Stimulated activated naive CD4-positive, alpha-beta T cell treated with Interleukin-2 at 50 U/mL for 16 hours (primary cell): ENCODE measurements at regions not wholly inside any gene's neighbourhood (a gene's known extent, or its start where the extent isn't known, plus 50 kb on each side); places are given as distances from the start of the nearest gene placed in this dataset.
"Not testable (repeated sequence)": the region's sequence is repeated elsewhere in the genome, so short reads cannot be mapped to it uniquely, and the experiment has no call there.

ENCODE experiments used
- DNase-seq: peaks from one replicate; lab custom pipeline; 2025; lab: John Stamatoyannopoulos, UW

DNA sequence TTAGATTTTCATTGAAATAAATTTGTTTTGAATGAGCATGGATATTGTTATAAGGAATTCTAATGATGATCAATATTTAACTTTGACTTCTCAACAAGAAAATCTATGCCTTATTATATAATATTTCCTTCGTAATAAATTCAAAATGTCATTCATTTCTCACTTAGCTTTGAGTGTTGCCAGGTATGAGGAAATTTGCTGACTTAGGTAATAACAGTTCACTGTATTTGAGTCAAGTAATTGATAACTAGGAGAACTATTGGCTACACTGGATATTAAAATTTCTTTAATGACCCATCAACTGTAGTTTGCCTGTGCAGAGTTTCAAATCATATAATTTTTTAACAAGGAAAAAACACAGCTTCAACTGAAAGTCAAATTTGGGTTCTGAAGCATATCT, 746.6 kb downstream of the SLITRK5 start:
- DNase-seq: no peak

DNA sequence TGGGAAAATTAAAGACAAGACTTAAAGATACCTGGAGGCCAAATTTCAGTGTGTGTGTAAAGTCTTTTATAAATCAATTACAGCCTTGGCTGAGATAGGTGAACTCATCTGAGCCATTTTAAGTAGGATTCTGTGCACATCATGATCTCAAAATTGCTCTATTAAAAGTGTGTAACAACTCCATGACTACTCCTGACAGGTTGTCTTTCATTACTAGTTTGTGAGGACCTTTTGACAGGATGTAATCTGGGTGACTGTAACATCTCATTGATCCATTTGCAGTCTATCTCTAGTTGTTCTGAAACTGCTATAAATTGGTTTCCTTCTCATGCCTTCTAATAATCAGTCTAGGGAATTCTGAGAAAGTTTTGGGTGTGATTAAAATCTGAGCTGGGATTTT, 753.3 kb downstream of the SLITRK5 start:
- DNase-seq: no peak

DNA sequence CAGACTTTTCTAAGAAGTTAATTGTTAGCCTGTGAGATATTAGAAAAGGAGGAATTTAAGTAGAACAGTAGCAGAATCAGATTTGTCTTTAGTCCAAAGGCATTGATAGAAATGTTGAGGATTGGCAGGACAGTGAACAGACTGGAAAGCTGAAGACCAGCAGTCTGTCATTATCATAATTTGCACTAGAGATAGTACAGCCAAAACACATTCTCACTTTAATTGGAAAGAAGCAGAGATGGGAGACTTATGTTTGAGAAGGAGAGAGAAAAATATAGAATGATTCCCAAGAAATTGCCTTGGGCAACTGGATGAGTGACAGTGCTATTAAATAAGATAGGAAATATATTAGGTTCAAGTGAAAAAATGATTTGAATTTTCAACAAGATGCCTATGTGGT, 755.5 kb downstream of the SLITRK5 start:
- no peak for DNase-seq

DNA sequence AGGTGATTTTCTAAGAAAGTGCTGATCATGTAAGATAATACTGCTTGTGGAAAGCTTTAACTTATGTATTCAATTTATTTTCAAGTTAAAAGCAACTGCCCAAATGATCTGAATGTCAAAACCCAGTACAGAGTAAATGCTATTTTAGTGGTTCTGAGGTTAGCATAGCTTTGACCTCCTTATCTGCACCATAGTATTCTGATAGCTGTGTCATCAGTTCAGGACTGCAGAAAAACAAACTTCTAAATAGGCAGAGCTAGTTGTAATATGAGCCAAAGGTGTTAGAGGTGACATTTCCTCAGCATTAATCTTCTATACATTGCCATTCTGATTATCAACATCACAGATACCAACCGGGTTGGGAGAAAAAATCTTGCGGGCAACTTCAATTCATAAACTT, 758.7 kb downstream of the SLITRK5 start:
- DNase-seq: no peak

DNA sequence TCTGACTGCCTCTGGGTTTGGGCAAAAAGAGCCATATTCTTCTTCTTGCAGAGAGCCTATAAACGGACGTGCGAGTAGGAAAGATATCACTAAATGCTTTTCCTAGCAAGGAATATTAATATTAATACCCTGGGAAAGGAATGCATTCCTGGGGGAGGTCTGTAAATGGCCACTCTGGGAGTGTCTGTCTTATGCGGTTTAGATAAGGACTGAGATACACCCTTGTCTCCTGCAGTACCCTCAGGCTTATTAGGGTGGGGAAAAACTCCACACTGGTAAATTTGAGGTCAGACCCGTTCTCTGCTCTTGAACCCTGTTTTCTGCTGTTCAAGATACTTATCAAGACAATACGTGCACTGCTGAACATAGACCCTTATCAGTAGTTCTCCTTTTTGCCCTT, 763.8 kb downstream of the SLITRK5 start:
- no peak for DNase-seq

DNA sequence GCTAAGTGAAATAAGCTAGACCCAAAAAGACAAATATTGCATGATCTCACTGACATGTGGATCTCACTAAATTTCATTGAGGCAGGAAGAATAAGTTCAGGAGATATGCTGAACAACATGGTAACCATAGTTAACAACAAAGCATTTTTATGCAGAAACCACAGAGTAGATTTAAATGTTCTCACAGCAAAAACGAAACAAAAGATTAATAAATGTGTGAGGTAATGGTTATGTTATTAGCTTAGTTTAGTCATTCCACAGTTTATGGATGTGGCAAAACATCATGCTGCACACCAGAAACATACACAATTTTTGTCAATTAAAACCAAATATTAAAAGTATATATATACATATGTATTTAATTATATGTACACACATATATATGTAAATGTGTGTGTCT, 765.8 kb downstream of the SLITRK5 start:
- no peak for DNase-seq

DNA sequence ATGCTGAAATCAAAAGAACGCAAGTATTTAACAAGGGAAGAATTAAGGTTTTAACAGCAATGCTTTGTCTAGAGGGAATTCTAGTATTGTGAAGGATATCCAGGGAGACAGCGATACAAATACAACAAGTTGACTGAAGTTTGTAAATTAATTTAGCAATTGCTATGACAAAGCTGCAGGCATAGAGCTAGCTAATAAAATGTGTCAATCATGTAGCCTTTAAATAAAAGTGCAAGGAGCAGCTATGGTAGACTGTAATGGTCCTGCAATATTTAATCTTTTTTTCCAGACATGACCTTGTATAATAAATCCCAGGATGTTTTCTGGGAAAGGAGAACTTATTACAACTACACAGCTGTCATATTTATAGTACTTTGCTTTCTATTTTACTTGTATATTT, 779.3 kb downstream of the SLITRK5 start:
- DNase-seq: no peak

DNA sequence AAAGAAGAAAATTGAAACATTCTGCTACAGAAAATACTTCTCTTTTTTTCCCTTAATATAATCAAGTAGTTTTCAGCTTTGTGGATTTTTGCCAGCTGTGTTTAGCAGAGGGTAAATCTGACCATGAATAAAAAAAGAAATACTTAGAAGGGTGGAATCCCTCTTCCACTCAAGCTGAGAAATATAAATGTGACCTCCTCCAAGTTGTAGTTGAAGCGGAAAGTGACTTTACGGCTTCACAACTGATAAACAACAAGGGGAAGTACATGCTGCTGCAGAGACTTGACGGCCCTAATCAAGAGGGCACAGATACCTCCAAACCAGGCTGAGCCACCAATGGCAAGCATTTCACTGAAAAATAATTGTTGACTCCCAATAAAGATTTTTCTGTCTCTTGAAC, 785.0 kb downstream of the SLITRK5 start:
- no peak for DNase-seq

DNA sequence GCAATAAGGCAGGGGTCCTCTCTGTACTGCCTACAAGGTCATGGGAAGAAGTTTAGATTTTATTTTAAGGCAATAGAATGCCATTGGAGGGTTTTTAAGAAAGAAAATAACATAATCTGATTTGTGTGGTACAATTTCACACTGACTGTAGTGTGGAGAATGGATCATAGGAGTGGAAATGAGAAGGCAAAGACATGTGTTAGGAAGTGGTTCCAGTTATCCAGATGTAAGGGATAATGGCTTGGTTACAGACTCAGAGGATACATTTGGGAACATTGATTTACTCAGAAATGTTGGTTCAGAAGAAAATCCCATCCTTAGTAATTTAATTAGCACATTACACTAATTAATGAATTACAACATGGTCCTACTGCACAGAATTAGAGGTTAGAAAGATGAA, 788.2 kb downstream of the SLITRK5 start:
- DNase-seq: no peak

DNA sequence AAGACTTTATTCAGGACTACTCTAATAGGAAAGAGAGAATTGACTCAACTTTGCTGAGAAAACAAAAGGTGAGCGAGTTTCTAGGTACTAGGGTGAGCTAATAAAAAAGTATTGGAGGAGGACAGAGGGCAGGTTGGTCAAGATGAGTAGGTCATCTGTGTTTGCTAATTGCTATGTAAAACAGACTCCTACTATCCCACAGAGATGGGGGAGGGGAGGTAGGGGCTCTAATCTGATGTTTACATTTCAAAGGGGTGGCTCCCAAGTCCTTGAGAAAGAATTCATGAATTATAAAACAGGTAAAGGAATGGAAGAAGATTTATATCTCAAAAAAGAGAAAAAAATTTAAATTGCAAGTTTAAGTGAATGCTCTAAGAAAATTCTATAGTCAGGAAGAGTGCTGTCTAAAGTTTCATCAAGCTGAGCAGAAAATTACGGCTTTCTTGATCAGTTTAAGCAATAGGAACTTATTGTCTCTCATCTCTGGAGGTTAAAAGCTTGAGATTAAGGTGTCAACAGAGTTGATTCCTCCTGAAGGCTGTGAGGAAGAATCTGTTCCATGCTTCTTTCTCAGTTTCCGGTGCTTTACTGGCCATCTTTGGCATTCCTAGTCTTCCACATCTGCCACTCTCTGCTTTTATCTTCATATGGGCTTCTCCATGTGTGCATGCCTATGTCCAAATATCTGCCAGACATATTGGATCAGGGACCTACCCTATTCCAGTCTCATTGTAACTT, 790.3 kb downstream of the SLITRK5 start:
- no peak for DNase-seq

DNA sequence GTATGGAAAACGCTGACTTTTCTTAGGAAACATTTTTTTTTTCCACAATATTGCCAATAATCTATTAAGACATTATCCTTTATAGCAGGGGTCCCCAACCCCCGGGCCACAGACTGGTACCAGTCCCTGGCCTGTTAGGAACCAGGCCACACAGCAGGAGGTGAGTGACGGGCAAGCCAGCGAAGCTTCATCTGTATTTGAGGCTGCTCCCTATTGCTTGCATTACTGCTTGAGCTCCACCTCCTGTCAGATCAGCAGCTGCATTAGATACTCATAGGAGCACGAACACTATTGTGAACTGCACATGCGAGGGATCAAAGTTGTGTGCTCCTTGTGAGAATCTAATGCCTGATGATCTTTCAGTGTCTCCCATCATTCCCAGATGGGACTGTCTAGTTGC, 793.7 kb downstream of the SLITRK5 start:
- no peak for DNase-seq

DNA sequence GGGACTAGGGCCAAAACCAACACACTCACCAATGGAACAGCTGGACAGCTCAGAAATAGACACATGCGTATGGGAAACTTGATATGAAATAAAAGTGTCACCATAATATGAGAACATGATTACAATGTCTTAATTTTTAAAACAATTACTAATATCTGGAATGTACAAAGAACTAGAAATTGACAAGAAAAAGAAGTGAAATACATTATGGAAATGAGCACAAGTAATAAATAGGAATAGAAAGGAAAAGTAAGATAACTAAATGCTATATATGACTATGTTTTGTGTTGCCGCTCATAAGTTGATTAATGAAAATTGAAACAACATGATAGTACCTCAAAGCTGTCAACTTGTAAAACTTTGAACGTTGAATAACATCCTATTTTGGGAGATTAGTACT, 801.1 kb downstream of the SLITRK5 start:
- DNase-seq: no peak

DNA sequence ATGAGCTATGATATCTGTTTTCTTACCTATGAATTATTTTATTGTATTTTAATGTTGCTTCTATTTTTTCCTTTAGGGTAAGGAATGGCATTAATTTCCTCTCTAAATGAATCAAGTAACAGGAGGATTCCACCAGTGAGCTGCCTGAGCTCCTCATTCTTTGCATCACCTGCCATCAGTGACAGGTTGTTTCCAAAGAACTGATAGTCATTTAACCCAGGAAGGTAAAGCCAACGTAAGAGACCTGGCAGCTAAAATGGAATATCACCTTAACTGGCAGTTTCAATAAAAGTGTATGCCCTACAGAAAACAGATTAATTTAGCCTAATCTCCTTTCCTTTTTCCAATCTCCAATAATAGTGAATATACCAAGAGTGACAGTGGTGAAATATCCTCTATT, 812.0 kb downstream of the SLITRK5 start:
- no peak for DNase-seq

DNA sequence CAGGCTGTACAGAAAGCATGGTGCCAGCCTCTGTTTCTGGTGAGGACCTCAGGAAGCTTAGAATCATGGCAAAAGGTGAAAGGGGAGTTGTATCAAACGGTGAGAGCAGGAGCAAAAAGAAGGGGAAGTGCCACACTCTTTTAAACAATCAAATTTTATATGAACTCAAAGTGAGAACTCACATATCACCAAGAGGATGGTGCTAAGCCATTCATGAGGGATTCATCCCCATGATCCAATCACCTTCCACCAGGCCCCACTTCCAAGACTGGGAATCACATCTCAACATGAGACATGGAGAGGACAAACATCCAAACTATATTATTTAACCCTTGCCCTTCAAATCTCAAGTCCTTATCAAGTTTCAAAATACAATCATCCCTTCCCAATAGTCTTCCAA, 836.7 kb downstream of the SLITRK5 start:
- no peak for DNase-seq

DNA sequence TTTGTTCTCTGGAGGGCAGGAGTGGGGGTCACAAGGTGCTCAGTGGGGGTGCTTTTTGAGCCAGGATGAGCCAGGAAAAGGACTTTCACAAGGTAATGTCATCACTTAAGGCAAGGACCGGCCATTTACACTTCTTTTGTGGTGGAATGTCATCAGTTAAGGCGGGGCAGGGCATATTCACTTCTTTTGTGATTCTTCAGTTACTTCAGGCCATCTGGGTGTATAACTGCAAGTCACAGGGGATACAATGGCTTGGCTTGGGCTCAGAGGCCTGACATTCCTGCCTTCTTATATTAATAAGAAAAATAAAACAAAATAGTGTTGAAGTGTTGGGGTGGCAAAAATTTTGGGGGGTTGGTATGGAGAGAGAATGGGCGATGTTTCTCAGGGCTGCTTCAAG, 841.8 kb downstream of the SLITRK5 start:
- not testable (repeated sequence) for DNase-seq

DNA sequence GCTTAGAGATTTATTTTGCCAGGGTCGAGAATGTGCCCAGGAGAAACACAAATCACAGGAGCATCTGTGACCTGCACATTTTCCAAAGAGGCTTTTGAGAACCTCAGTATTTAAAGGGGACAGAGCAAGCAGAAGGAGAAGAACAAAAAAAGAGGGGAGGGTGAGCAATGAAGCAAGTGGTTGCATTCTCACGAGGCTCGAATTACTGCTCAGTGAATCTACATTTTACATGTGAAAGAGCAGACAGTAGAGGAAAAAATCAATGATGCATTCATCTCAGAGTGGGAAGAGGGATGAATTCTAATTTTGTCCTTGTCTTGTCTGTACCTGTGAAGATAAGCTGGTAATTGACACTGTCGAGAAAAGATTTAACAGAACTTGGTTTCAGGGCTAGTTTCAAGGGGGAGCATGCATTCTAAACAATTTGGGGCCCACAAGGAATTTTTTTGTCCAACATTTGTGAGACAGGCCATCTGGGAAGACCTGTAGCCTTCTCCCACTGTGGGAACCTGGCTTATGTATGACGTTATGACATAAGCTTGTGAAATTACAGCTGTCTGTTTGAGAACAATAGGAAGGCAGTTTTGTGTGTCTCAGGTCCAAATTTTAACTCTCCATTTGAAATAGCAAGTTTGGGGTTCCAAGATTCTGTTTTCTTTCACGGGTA, 855.1 kb downstream of the SLITRK5 start:
- no peak for DNase-seq

DNA sequence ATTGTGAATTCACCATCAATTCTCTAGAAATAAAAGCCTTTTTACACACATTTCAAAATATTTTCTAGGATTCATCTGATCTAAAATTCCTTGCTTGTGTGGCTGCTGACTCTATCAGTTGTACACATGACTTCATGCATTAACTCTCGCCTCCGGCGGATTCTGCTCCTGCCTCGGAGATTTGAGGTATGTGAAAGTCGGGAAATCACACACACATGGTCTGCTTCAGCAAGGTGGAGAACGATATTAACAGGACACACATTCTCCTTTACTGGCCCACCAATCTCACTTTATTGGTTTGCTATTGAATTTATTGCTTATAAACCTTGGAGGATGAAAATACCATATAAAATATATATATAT, 855.7 kb downstream of the SLITRK5 start:
- no peak for DNase-seq

DNA sequence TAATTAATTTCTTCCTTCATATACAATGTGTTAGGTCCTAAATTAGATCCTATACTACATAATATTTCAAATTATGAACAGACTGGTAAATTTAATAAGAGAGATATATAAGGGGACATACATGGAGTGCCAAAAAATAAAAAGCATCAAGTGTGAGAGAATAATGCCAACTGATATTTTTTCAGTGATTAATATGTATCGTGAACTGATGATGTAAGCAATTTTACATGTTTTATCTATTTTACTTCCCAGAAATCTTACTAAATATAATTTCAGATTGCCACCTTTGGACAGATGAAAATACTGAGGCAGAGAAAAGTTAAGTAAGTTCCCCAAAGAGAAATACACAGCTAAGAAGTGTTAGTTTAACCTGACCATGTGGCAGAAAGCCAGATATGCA, 870.8 kb downstream of the SLITRK5 start:
- no peak for DNase-seq

DNA sequence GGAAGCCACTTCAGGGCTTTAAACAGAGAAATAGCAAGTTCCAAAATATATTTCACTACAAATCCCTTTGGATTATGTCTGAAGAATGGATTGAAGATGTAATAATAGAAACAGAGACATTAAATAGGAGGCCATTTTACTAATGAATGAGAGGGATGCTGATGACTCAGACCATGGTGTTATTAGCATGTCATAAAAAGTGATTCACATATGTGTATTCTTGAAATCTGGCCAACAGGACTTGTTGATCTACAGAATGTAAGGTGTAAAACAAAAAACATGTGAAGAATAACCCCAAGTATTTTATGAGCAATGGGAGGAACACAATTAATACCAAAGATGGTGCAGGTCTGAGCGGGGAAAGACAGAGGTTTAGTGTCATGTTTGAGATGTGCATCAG, 873.7 kb downstream of the SLITRK5 start:
- DNase-seq: no peak

DNA sequence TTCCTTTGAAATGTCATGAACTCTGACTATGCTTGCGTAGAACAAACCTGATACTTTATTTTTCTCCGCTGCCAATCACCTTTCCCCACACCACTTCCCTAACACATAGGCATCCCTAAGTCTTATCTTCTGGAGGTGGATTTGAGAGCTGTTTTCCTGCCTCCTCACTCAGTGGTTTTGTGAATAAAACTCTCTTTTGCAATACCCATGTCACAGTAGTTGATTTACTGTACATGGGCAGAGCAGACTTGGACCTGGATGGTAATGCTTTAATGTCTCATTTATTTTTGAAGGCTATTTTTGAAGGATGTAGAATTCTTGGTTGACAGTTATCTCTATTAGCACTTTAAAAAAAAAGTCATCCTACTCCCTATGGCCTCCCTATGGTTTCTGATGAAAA, 881.8 kb downstream of the SLITRK5 start:
- DNase-seq: no peak

DNA sequence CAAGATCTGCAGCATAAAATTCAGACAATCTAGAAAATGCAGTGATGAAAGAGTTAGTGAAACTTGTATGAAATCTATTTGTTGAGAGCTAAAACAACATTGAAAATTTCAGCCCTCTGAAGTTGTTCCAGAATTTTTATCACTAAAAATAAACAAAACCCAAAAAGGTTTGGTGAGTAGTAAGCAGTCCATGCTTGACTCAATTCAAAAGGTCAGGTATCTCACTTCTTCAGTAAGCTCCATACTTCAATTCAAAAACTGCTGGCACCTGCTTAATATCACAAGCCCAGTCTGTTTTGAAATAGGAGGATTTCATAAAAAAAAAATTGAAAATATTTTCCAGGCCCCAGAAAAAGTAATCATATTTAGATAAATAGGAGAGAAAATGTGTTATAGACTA, 894.4 kb downstream of the SLITRK5 start:
- no peak for DNase-seq

DNA sequence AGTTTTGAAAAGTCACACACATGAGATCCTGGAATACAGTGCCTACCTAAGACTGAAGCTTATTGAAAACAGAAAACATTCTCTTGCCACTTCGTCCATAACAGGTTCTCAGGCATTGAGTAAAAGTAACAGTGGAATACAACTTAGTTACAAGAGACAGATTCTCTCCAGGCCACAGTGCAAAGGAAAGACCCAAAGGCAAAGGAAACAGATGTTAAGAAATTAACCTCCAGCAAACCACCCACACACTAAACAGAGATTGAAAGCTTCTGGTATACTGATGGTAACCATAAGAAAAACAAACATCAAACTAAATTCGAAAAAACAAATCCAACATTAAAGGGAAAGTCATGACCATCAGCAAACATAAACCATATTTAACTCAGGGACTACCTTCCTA, 914.7 kb downstream of the SLITRK5 start:
- DNase-seq: no peak

DNA sequence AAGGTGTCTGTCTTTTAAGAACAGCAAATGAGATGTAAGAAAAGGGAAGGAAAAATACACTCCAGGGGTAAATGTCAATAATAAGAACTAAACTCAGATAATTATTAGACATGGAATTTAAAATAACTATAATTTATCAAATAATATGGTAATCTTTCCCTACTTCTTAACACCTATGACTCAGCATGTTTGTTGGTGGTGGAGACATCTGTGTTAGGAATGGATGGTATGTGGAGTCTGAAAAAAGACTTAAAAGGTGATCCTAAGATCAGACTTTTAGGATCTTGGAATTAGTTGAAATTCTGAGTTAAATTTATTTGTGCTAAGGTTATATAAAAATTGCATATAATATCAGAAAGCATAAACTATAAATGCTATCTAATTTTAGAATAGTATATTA, 915.1 kb downstream of the SLITRK5 start:
- DNase-seq: no peak

DNA sequence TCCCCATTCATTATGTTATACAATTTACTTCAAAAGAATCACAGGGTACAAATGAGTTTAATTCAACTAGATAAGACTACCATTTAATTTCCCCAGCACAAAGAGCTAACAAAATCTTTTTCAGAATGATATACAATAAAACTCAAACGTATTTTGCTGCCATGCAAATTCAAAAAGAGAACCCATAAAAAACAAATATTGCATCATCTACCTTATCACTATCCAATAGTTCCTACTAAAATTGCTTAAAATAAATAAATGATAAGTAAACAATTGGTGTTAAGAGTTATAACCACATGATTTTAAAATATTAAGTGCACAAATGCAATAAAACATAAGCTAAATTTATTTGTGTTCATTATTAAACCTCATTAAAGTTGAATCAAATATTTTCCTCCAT, 919.4 kb downstream of the SLITRK5 start:
- no peak for DNase-seq
